Lower lobe of right lung (tissue), 2 donors: ENCODE measurements at regions not wholly inside any gene's neighbourhood (a gene's known extent, or its start where the extent isn't known, plus 50 kb on each side); places are given as distances from the start of the nearest gene placed in this dataset.

ENCODE experiments used
- ATAC-seq, 2 donors: fragments of 200-7000 bp; cut with Tn5 transposase; one replicate each; pipeline ENCODE4 v1.9.1; 2020 to 2022; ENCODE audit warnings: mild to moderate bottlenecking in 2 of 2, moderate library complexity in 2 of 2
- DNase-seq: peaks from one replicate; pipeline ENCODE4 v3.0.0-alpha.2; 2020
- H3K27ac ChIP-seq: fragments of 200-600 bp; one replicate; pipeline ENCODE4 v1.8.0; 2022
- H3K27me3 ChIP-seq: fragments of 200-600 bp; one replicate; pipeline ENCODE4 v1.8.0; 2022; ENCODE audit warnings: low read depth
- H3K36me3 ChIP-seq: fragments of 200-600 bp; one replicate; pipeline ENCODE4 v1.8.0; 2022; ENCODE audit warnings: mild to moderate bottlenecking
- H3K4me1 ChIP-seq: fragments of 200-600 bp; one replicate; pipeline ENCODE4 v1.8.0; 2022
- H3K4me3 ChIP-seq: fragments of 200-600 bp; one replicate; pipeline ENCODE4 v1.8.0; 2022; ENCODE audit warnings: mild to moderate bottlenecking
- H3K9me3 ChIP-seq: fragments of 200-600 bp; one replicate; pipeline ENCODE4 v1.8.0; 2022
- intact Hi-C: fragments of 100-400 bp; cut with DNase I; formaldehyde crosslinking; loops from one replicate; pipeline ENCODE4 v1.11.0; 2022
- TF ChIP-seq, protein P1 (sequence below): fragments of 200-600 bp; IDR thresholded peaks from one replicate; pipeline ENCODE4 v1.8.0; 2022; ENCODE audit warnings: antibody characterized with exemption, mild to moderate bottlenecking
- donor health status: DM: no; HTN: yes; CAD: no; lungs with severe emphysema.

DNA sequence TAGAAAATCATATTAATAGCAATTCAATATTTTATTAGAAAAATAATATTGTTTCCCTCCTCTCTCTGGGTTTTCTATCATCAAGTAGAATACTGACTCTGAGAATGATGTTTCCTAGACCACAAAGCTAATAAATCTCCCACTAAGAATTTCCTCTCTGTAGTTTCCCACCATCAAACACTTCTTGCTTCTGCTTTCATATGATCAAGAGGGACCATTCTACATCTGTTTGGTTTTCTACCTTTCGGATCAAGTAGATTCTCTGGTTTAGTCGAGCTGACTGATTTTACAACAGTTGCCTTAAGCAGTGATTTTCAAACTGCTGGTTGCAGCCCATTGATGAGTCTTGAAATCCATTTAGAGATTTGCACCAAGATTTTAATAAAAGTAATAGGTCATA lies 240.2 kb upstream of the PTBP2 start:
- no peaks in the 10 kb centered on the region for H3K27me3 ChIP-seq
- ATAC-seq (no peak), DNase-seq (no peak)
- no peak overlapping the region for H3K4me3 ChIP-seq
- no peaks in the 10 kb centered on the region for H3K36me3 ChIP-seq
- intact Hi-C loops, result no loop called here
- no peaks in the 10 kb centered on the region for H3K4me1 ChIP-seq
- H3K9me3 ChIP-seq, result no peaks in the 10 kb centered on the region
- no peak overlapping the region for H3K27ac ChIP-seq
- TF ChIP-seq, protein P1, sequence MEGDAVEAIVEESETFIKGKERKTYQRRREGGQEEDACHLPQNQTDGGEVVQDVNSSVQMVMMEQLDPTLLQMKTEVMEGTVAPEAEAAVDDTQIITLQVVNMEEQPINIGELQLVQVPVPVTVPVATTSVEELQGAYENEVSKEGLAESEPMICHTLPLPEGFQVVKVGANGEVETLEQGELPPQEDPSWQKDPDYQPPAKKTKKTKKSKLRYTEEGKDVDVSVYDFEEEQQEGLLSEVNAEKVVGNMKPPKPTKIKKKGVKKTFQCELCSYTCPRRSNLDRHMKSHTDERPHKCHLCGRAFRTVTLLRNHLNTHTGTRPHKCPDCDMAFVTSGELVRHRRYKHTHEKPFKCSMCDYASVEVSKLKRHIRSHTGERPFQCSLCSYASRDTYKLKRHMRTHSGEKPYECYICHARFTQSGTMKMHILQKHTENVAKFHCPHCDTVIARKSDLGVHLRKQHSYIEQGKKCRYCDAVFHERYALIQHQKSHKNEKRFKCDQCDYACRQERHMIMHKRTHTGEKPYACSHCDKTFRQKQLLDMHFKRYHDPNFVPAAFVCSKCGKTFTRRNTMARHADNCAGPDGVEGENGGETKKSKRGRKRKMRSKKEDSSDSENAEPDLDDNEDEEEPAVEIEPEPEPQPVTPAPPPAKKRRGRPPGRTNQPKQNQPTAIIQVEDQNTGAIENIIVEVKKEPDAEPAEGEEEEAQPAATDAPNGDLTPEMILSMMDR, result no peak

DNA sequence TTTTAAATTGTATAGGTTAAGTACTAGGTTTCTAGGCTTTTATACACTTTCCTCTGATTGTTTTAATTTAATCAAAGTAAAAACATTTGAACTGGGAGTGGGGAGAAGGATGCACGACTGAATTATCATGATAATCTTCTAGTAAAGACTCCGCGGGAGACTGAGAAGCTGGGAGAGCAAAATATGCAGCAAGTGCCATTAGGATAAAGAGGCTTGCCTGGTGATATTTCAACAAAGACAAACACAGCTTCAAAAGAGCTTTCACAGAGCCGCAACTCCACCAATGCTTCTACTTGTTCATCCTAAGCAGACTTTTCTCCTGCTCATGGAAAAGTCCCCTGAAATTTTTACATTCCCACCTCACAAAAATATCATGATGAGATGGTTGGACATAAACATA lies 239.0 kb upstream of the PTBP2 start:
- no peak for ATAC-seq
- Histone ChIP-seq H3K27me3 (no peaks in the 10 kb centered on the region), H3K4me3 (no peak overlapping the region), H3K36me3 (no peaks in the 10 kb centered on the region), H3K27ac (no peak overlapping the region), H3K4me1 (no peaks in the 10 kb centered on the region), H3K9me3 (no peaks in the 10 kb centered on the region)
- TF ChIP-seq, protein P1, result no peak
- intact Hi-C loops, result no loop called here
- no peak for DNase-seq

DNA sequence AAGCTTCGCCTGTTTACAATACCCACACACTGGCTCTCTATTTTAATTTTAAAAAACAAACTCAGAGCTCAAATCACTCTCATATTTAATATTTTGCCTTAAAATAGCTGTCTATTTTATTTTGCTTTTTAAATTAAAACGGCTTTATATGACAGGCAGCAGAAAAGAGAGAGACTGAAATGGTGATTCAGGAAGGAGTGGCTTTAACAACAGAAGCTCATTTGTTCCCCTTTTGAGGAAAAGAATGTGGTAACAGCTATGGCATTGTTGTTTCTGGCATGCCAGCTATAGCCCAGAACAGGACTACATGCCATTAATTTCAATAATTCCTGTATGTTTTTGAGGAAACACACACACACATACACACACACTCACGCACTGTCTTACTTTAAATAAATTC lies 234.2 kb upstream of the PTBP2 start:
- H3K27ac ChIP-seq, result no peak overlapping the region
- H3K36me3 ChIP-seq, result no peaks in the 10 kb centered on the region
- no peak for ATAC-seq
- H3K4me1 ChIP-seq, result no peaks in the 10 kb centered on the region
- H3K4me3 ChIP-seq, result no peak overlapping the region
- intact Hi-C loops, result no loop called here
- H3K9me3 ChIP-seq, result no peaks in the 10 kb centered on the region
- no peaks in the 10 kb centered on the region for H3K27me3 ChIP-seq
- no peak for DNase-seq
- TF ChIP-seq, protein P1, result no peak

DNA sequence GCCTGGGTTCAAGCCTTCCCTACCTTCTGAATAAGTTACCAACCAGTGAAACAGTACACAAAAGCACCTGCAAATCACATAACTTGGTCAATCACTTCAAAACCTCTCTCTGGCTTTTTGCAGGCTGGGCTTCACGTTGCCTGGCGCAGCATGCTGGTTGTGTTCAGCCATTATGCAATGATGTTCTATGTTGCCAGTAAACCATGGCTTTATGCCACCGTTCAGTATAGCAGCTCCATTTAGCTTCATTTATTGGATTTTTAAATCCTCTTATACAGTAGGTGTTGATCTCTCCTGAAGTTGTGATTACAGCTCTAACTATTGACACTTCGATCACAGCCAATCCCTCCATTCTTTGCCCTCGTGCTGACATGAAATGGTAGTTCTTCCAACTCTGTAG lies 233.6 kb upstream of the PTBP2 start:
- ATAC-seq, result no peak

DNA sequence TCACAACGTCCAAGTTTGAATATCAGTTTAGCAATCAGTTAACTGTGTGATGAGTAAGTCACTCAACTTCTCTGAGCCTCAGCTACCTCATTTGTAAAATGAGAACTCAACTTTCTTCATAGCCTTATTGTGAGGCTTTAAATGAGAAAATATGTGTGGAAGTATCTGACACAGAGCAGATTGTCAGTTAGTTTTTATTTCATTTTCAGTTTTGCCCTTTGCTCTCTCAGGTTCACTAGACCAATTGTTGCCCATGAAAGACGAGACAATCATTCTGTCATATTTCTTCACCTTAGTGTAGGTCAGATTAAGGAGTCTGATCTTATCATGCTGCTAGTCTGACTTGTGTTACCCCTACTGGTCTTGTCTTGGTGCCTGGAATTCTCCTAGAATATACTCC lies 232.8 kb upstream of the PTBP2 start:
- DNase-seq (no peak), ATAC-seq (no peak)
- Histone ChIP-seq H3K27me3 (no peaks in the 10 kb centered on the region), H3K4me1 (no peaks in the 10 kb centered on the region), H3K4me3 (no peak overlapping the region), H3K36me3 (no peaks in the 10 kb centered on the region), H3K9me3 (no peaks in the 10 kb centered on the region), H3K27ac (no peak overlapping the region)
- TF ChIP-seq, protein P1, result no peak
- intact Hi-C loops, result no loop called here

More for the DNA sequence above, 233.6 kb upstream of the PTBP2 start:
- intact Hi-C loops, result no loop called here
- Histone ChIP-seq H3K36me3 (no peaks in the 10 kb centered on the region), H3K27ac (no peak overlapping the region), H3K9me3 (no peaks in the 10 kb centered on the region), H3K4me3 (no peak overlapping the region), H3K27me3 (no peaks in the 10 kb centered on the region), H3K4me1 (no peaks in the 10 kb centered on the region)
- TF ChIP-seq, protein P1, result no peak
- no peak for DNase-seq

DNA sequence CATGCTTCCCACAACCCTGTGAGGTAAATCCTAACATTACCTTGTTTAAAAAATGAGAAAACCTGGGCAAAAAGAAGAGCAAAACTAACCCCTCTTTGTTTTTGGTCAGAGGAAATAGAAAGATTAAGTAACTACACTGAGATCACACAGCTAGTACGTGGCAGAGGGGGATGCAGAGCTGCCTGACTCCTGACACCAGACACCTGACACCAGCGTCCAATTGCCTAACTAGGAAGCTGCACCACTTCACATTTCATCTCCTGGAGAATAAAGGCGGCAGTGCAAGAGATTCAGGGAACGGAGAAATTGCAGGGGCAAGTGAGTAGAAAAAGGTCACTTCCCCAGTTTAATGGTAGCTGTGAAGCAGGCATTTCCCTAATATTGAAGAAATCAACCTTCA lies 229.3 kb upstream of the PTBP2 start:
- intact Hi-C loops, result no loop called here

More for the DNA sequence above, 229.3 kb upstream of the PTBP2 start:
- ATAC-seq (no peak), DNase-seq (no peak)
- no peaks in the 10 kb centered on the region for H3K9me3 ChIP-seq
- no peaks in the 10 kb centered on the region for H3K27me3 ChIP-seq
- no peak overlapping the region for H3K4me3 ChIP-seq
- no peaks in the 10 kb centered on the region for H3K36me3 ChIP-seq
- no peak overlapping the region for H3K27ac ChIP-seq
- H3K4me1 ChIP-seq, result no peaks in the 10 kb centered on the region
- TF ChIP-seq, protein P1, result no peak
